CD4-positive, alpha-beta T cell (primary cell): ENCODE measurements at regions not wholly inside any gene's neighbourhood (a gene's known extent, or its start where the extent isn't known, plus 50 kb on each side); places are given as distances from the start of the nearest gene placed in this dataset.

ENCODE experiments used
- ATAC-seq: fragments of 200-7000 bp; cut with Tn5 transposase; one replicate; pipeline ENCODE4 v1.10.0; 2022; ENCODE audit warnings: mild to moderate bottlenecking; ENCODE audit not compliant: poor library complexity
- CTCF ChIA-PET: fragments of 350-600 bp; sonication (Branson Sonifier 250); formaldehyde crosslinking; loops from one replicate; lab custom pipeline; 2021; ENCODE audit warnings: antibody characterized with exemption, inconsistent platforms; lab: Charles Lee
- POLR2A ChIA-PET: fragments of 350-600 bp; sonication (Branson Sonifier 250); formaldehyde crosslinking; loops from one replicate; lab custom pipeline; 2021; ENCODE audit warnings: antibody characterized with exemption, inconsistent platforms; lab: Charles Lee
- DNase-seq, 14 experiments: peaks; one replicate each; pipeline ENCODE4 v3.0.0-alpha.2; 2013 to 2020; ENCODE audit warnings: mixed read lengths in 2 of 14
- H3K27ac ChIP-seq, 2 donors: one replicate each; pipeline versions ENCODE4 v1.5.1 to v1.7.0; 2013; ENCODE audit warnings: low read length in 2 of 2, low read depth in 1 of 2, mild to moderate bottlenecking in 1 of 2
- H3K27me3 ChIP-seq, 2 experiments: 1 replicate in 1 of 2; 2 replicates in 1 of 2; pipeline versions ENCODE4 v1.6.1 to v1.7.0; 2013; ENCODE audit warnings: low read length in 2 of 2, control low read depth in 1 of 2, mild to moderate bottlenecking in 1 of 2, moderate library complexity in 1 of 2; ENCODE audit not compliant: insufficient read depth in 2 of 2, control insufficient read depth in 1 of 2
- H3K36me3 ChIP-seq: one replicate; pipeline ENCODE4 v1.6.1; 2013; ENCODE audit warnings: low read length, control low read depth; ENCODE audit not compliant: insufficient read depth
- H3K4me1 ChIP-seq: one replicate; pipeline ENCODE4 v1.6.1; 2013; ENCODE audit warnings: low read length, control low read depth; ENCODE audit not compliant: insufficient read depth
- H3K4me3 ChIP-seq: one replicate; pipeline ENCODE4 v1.5.1; 2013; ENCODE audit warnings: mild to moderate bottlenecking, low read length, moderate library complexity
- H3K9me3 ChIP-seq, 2 experiments: 1 replicate in 1 of 2; 2 replicates in 1 of 2; pipeline versions ENCODE4 v1.6.1 to v1.7.0; 2013; ENCODE audit warnings: low read length in 2 of 2, mild to moderate bottlenecking in 2 of 2, control low read depth in 1 of 2, moderate library complexity in 1 of 2; ENCODE audit not compliant: control insufficient read depth in 1 of 2, insufficient read depth in 1 of 2
- H3K27ac Mint-ChIP-seq: one replicate; pipeline ENCODE4 v1.8.0; 2020; ENCODE audit warnings: mixed read lengths
- H3K27me3 Mint-ChIP-seq: one replicate; pipeline ENCODE4 v1.8.0; 2021; ENCODE audit warnings: mixed read lengths
- H3K36me3 Mint-ChIP-seq: one replicate; pipeline ENCODE4 v1.8.0; 2021; ENCODE audit warnings: low read depth, mixed read lengths
- H3K4me1 Mint-ChIP-seq: one replicate; pipeline ENCODE4 v1.8.0; 2021; ENCODE audit warnings: low read depth, mixed read lengths
- H3K4me3 Mint-ChIP-seq: one replicate; pipeline ENCODE4 v1.8.0; 2020; ENCODE audit warnings: mild to moderate bottlenecking, mixed read lengths
- H3K9me3 Mint-ChIP-seq: one replicate; pipeline ENCODE4 v1.8.0; 2020; ENCODE audit warnings: mixed read lengths
- CTCF ChIP-seq: fragments of 200-600 bp; IDR thresholded peaks from one replicate; pipeline ENCODE4 v1.8.0; 2022; ENCODE audit warnings: antibody characterized with exemption, mild to moderate bottlenecking
- intact Hi-C, 2 experiments: fragments of 100-400 bp; cut with DNase I in 1 of 2; cut with micrococcal nuclease in 1 of 2; formaldehyde crosslinking; loops; one replicate each; pipeline versions ENCODE4 v1.15.1 to v1.9.0; 2023 to 2025; cut with DNase I, micrococcal nuclease

DNA sequence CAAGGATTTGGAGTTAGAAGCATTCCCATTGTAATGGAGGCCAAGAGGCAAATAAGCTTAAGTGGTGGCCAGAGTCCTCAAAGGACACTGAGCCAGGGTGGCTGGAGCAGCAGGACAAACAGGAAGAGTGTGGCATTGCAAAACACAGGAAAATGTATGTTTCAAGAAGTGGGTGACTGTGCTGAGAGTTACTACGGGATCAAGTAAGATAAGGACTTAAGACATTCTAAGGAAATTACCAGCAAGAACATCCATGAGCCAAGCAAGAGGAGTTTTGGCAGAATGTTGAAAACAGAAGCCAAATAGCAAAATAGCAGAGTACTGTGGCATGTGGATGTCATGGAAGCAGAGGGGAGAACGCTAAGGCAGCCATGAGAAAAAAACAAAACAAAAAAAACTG lies 104.2 kb downstream of the RAP2A start:
- H3K9me3 ChIP-seq: no peaks in the 10 kb centered on the region

GRCh38 chr13:97539651-97540610 lies 106.0 kb downstream of the RAP2A start:
- H3K4me1 ChIP-seq: no peaks in the 10 kb centered on the region
- ATAC-seq: no peak
- H3K27me3 ChIP-seq: no peaks in the 10 kb centered on the region
- no peaks in the 10 kb centered on the region for H3K9me3 Mint-ChIP-seq
- POLR2A ChIA-PET: no interaction called here
- H3K9me3 ChIP-seq: peaks cover 0 to 1% of the 10 kb centered on the region in 2 experiments
- H3K36me3 Mint-ChIP-seq: no peaks in the 10 kb centered on the region
- H3K4me1 Mint-ChIP-seq: no peaks in the 10 kb centered on the region
- CTCF ChIA-PET: interaction anchor here (0.6 kb wide), 1 partner anchor 30 kb away, joined by 3 read pairs; no protein-coding TSS in a partner anchor
- H3K4me3 Mint-ChIP-seq: no peak overlapping the region
- intact Hi-C loops: no loop called here
- peaks cover 5% of the 10 kb centered on the region for H3K27me3 Mint-ChIP-seq
- no peaks in the 10 kb centered on the region for H3K36me3 ChIP-seq
- no peak overlapping the region for H3K27ac ChIP-seq
- no peak overlapping the region for H3K27ac Mint-ChIP-seq
- no peak for DNase-seq
- no peak for TF ChIP-seq CTCF
- no peak overlapping the region for H3K4me3 ChIP-seq

More for the DNA sequence above, 104.2 kb downstream of the RAP2A start:
- no peak for DNase-seq
- Histone ChIP-seq H3K4me3 (no peak overlapping the region), H3K4me1 (no peaks in the 10 kb centered on the region), H3K36me3 (no peaks in the 10 kb centered on the region), H3K27ac (no peak overlapping the region), H3K27me3 (no peaks in the 10 kb centered on the region)
- Mint-ChIP-seq H3K4me3 (no peak overlapping the region), H3K27ac (no peak overlapping the region), H3K36me3 (no peaks in the 10 kb centered on the region), H3K9me3 (no peaks in the 10 kb centered on the region), H3K27me3 (peaks cover 4% of the 10 kb centered on the region), H3K4me1 (no peaks in the 10 kb centered on the region)
- POLR2A ChIA-PET: no interaction called here
- CTCF ChIA-PET: no interaction called here
- no peak for TF ChIP-seq CTCF
- intact Hi-C loops: no loop called here
- no peak for ATAC-seq

DNA sequence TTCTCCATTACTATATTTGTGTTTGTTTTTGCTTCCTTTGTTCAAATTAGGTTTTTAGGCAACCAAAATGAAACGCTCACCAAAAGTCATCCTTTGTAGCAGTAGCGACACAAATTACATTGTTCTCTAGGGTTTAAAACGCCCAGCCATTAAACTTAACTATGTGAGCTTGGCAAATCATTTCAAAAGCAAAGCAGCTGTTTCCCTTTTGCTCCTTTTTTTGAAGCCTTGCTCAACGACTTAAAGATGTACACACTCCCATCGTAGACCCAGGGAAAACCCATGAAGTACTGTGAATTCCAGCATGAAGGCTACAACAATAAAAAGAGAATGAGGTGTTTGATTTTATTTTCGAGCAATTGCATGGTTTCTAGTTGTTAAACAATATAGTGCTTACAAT lies 106.7 kb downstream of the RAP2A start:
- no peak for TF ChIP-seq CTCF
- H3K4me1 Mint-ChIP-seq: no peaks in the 10 kb centered on the region
- Histone ChIP-seq H3K36me3 (no peaks in the 10 kb centered on the region), H3K4me1 (no peaks in the 10 kb centered on the region), H3K27me3 (no peaks in the 10 kb centered on the region), H3K4me3 (no peak overlapping the region), H3K27ac (no peak overlapping the region), H3K9me3 (peaks cover 0 to 8% of the 10 kb centered on the region in 2 experiments)
- ChIA-PET POLR2A (no interaction called here), CTCF (no interaction called here)
- no peak overlapping the region for H3K27ac Mint-ChIP-seq
- H3K36me3 Mint-ChIP-seq: no peaks in the 10 kb centered on the region
- H3K4me3 Mint-ChIP-seq: no peak overlapping the region
- no peaks in the 10 kb centered on the region for H3K9me3 Mint-ChIP-seq
- intact Hi-C loops: no loop called here
- H3K27me3 Mint-ChIP-seq: peaks cover 5% of the 10 kb centered on the region
- DNase-seq (no peak), ATAC-seq (no peak)
